IMR-90 (cell line): ENCODE measurements at regions not wholly inside any gene's neighbourhood (a gene's known extent, or its start where the extent isn't known, plus 50 kb on each side); places are given as distances from the start of the nearest gene placed in this dataset.

Source experiments
- BHLHE40 ChIP-seq: fragments of 150-350 bp; IDR thresholded peaks from 2 replicates; pipeline ENCODE4 v1.6.1; 2016; ENCODE audit warnings: mild to moderate bottlenecking, low read depth, low read length
- CEBPB ChIP-seq: IDR thresholded peaks from 2 replicates; pipeline ENCODE4 v1.6.1; 2012; ENCODE audit warnings: low read depth, low read length, improper control_type of control experiment
- CHD1 ChIP-seq: IDR thresholded peaks from 2 replicates; pipeline ENCODE4 v1.6.1; 2012; ENCODE audit warnings: low read depth, low read length, improper control_type of control experiment
- FOS ChIP-seq: fragments of 150-350 bp; IDR thresholded peaks from 2 replicates; pipeline ENCODE4 v1.6.1; 2016; ENCODE audit warnings: low read depth, low read length
- MAFK ChIP-seq: IDR thresholded peaks from 2 replicates; pipeline ENCODE4 v1.6.1; 2012; ENCODE audit warnings: low read depth, low read length, improper control_type of control experiment
- MAZ ChIP-seq: IDR thresholded peaks from 2 replicates; pipeline ENCODE4 v1.6.1; 2012; ENCODE audit warnings: low read depth, mild to moderate bottlenecking, low read length, improper control_type of control experiment, moderate library complexity, borderline replicate concordance
- MXI1 ChIP-seq: IDR thresholded peaks from 2 replicates; pipeline ENCODE4 v1.6.1; 2012; ENCODE audit warnings: low read depth, mild to moderate bottlenecking, low read length, moderate library complexity, borderline replicate concordance
- NFE2L2 ChIP-seq: fragments of 150-350 bp; IDR thresholded peaks from 2 replicates; pipeline ENCODE4 v1.6.1; 2016; ENCODE audit warnings: low read depth, mild to moderate bottlenecking, low read length
- POLR2A ChIP-seq: IDR thresholded peaks from 2 replicates; pipeline ENCODE4 v1.6.1; 2012; ENCODE audit warnings: mild to moderate bottlenecking, low read depth, low read length
- RAD21 ChIP-seq: IDR thresholded peaks from 2 replicates; pipeline ENCODE4 v1.6.1; 2012; ENCODE audit warnings: low read length, improper control_type of control experiment
- RCOR1 ChIP-seq: IDR thresholded peaks from 2 replicates; pipeline ENCODE4 v1.6.1; 2012; ENCODE audit warnings: mild to moderate bottlenecking, low read length, improper control_type of control experiment; ENCODE audit not compliant: insufficient replicate concordance
- SMC3 ChIP-seq: fragments of 150-350 bp; IDR thresholded peaks from 2 replicates; pipeline ENCODE4 v1.6.1; 2016; ENCODE audit warnings: low read depth, mild to moderate bottlenecking, antibody characterized with exemption, low read length, moderate library complexity
- TF ChIP-seq, protein P1 (sequence below): conservative IDR thresholded peaks from 2 replicates; pipeline ENCODE4 v1.5.1; 2012; ENCODE audit warnings: mild to moderate bottlenecking, low read depth, low read length, improper control_type of control experiment
- TF ChIP-seq, protein P2 (sequence below): fragments of 150-350 bp; IDR thresholded peaks from 2 replicates; pipeline ENCODE4 v1.6.1; 2017; ENCODE audit warnings: mild to moderate bottlenecking, antibody characterized with exemption, low read length, low read depth

DNA sequence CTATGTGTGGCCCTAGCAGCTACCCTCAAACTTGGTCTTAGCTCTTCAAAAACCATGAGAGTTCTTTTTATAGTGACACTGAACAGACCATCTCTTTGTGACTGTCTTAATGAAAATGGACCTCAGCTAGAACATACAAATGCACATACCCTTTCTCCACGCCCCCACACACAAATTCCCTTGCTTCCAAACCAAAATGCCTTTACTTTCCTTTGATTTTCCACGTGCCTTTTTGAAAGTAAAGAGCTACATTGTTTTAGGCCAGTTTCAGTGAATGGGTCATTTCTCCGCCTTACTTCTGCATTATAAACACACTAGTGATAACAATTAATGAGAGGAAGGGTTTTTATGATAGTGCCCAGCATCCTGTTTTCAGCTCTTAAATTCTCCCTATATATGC, 105.8 kb upstream of the EFNA5 start:
- TF ChIP-seq POLR2A: no peak
- TF ChIP-seq, protein P1, sequence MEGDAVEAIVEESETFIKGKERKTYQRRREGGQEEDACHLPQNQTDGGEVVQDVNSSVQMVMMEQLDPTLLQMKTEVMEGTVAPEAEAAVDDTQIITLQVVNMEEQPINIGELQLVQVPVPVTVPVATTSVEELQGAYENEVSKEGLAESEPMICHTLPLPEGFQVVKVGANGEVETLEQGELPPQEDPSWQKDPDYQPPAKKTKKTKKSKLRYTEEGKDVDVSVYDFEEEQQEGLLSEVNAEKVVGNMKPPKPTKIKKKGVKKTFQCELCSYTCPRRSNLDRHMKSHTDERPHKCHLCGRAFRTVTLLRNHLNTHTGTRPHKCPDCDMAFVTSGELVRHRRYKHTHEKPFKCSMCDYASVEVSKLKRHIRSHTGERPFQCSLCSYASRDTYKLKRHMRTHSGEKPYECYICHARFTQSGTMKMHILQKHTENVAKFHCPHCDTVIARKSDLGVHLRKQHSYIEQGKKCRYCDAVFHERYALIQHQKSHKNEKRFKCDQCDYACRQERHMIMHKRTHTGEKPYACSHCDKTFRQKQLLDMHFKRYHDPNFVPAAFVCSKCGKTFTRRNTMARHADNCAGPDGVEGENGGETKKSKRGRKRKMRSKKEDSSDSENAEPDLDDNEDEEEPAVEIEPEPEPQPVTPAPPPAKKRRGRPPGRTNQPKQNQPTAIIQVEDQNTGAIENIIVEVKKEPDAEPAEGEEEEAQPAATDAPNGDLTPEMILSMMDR: no peak
- TF ChIP-seq RCOR1: no peak
- TF ChIP-seq NFE2L2: no peak
- no peak for TF ChIP-seq CEBPB
- TF ChIP-seq SMC3: no peak
- no peak for TF ChIP-seq RAD21
- no peak for TF ChIP-seq FOS
- TF ChIP-seq BHLHE40: no peak
- TF ChIP-seq, protein P2, sequence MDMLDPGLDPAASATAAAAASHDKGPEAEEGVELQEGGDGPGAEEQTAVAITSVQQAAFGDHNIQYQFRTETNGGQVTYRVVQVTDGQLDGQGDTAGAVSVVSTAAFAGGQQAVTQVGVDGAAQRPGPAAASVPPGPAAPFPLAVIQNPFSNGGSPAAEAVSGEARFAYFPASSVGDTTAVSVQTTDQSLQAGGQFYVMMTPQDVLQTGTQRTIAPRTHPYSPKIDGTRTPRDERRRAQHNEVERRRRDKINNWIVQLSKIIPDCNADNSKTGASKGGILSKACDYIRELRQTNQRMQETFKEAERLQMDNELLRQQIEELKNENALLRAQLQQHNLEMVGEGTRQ: no peak
- no peak for TF ChIP-seq CHD1
- no peak for TF ChIP-seq MAFK
- TF ChIP-seq MAZ: no peak
- no peak for TF ChIP-seq MXI1
